Breast epithelium (tissue), 3 donors: ENCODE measurements at regions not wholly inside any gene's neighbourhood (a gene's known extent, or its start where the extent isn't known, plus 50 kb on each side); places are given as distances from the start of the nearest gene placed in this dataset.

ENCODE experiments used
- CTCF ChIP-seq, 3 donors: fragments of 450-650 bp; IDR thresholded peaks; one replicate each; pipeline ENCODE4 v1.5.1; 2016 to 2017; ENCODE audit warnings: antibody characterized with exemption in 3 of 3, mild to moderate bottlenecking in 3 of 3, moderate library complexity in 3 of 3
- POLR2A ChIP-seq: fragments of 450-650 bp; IDR thresholded peaks from one replicate; pipeline ENCODE4 v1.6.1; 2016; ENCODE audit warnings: antibody characterized with exemption, mild to moderate bottlenecking, moderate library complexity
- POLR2AphosphoS5 ChIP-seq, 3 donors: sonication (generic); formaldehyde crosslinking; IDR thresholded peaks; one replicate each; pipeline ENCODE4 v1.6.1; 2017; ENCODE audit warnings: antibody characterized with exemption in 3 of 3

- no peak for TF ChIP-seq POLR2A
- no peak for TF ChIP-seq CTCF (IDR thresholded peaks at IDR 0.05)
- TF ChIP-seq POLR2AphosphoS5 (IDR thresholded peaks at IDR 0.05) = no peak
Measured at GRCh38 chr18:76699923-76700322, 122.4 kb upstream of the ZNF236 start.
